GM20000 (cell line): ENCODE measurements at regions not wholly inside any gene's neighbourhood (a gene's known extent, or its start where the extent isn't known, plus 50 kb on each side); places are given as distances from the start of the nearest gene placed in this dataset.

Experiments
- DNase-seq: peaks from one replicate; pipeline ENCODE4 v3.0.0; 2012; ENCODE audit warnings: low spot score
- CTCF ChIP-seq: IDR thresholded peaks from 2 replicates; pipeline ENCODE4 v1.5.1; 2012; ENCODE audit warnings: mild to moderate bottlenecking, control low read depth; ENCODE audit errors: extremely low read depth, missing control alignments

- no peak for TF ChIP-seq CTCF
- no peak for DNase-seq
Measured at GRCh38 chr11:39190751-39191150, 2268.7 kb downstream of the LRRC4C start.

GRCh38 chr11:39177678-39178077, 2281.8 kb downstream of the LRRC4C start:
- TF ChIP-seq CTCF, result no peak

GRCh38 chr11:39174965-39175364, 2284.5 kb downstream of the LRRC4C start:
- no peak for DNase-seq
- TF ChIP-seq CTCF, result no peak

More at GRCh38 chr11:39177678-39178077, 2281.8 kb downstream of the LRRC4C start:
- DNase-seq, result no peak

- no peak for DNase-seq
- TF ChIP-seq CTCF, result no peak
Measured at GRCh38 chr11:39174196-39174595, 2285.3 kb downstream of the LRRC4C start.

GRCh38 chr11:39165021-39165420, 2294.4 kb downstream of the LRRC4C start:
- TF ChIP-seq CTCF, result no peak
- no peak for DNase-seq

- DNase-seq, result no peak
- no peak for TF ChIP-seq CTCF
Measured at GRCh38 chr11:39149214-39149613, 2310.2 kb downstream of the LRRC4C start.

GRCh38 chr11:39145346-39145745, 2314.1 kb downstream of the LRRC4C start:
- no peak for TF ChIP-seq CTCF
- DNase-seq, result no peak
